ENCODE measurements at regions not wholly inside any gene's neighbourhood (a gene's known extent, or its start where the extent isn't known, plus 50 kb on each side); places are given as distances from the start of the nearest gene placed in this dataset.

DNA sequence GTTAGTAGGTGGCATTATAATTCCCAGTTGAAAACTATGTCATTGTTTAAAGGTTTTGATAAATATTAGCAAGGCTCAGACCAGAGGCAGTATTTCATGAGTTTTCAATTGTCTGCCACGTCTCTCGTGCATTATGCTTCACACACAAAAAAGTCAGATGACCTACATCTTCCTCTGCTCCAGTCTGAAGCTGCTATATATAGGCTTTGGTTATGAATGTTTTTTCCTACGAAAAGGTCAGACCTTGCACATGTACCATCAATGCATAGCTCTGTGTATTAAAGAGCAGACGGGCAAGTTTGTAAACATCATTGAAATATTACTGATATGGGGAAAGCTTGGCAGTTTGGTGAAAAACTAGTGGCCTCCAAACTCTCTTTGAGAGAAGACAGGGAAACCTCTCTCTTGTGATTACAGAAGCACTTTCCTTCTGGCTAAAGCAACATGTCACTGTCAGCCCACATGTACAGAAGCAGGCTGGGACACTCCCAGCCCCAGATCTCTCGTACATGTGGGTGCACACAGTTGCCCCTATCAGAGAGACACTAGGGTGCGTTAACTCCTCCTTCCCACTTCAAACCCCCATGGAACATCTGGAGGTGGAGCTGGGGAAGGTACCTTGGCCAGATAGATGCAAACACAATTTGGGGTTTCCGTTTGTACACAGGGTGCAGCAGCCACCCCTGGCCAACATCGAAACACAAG, 184.0 kb upstream of the BCL6 start:
- DNase-seq, result no peak

- no peak for DNase-seq
Observed at GRCh38 chr3:187930021-187930420, 184.8 kb upstream of the BCL6 start.

- no peak for DNase-seq
Observed at GRCh38 chr3:187931101-187931500, 185.8 kb upstream of the BCL6 start.

GRCh38 chr3:187931770-187932278, 186.6 kb upstream of the BCL6 start:
- DNase-seq, result no peak

DNA sequence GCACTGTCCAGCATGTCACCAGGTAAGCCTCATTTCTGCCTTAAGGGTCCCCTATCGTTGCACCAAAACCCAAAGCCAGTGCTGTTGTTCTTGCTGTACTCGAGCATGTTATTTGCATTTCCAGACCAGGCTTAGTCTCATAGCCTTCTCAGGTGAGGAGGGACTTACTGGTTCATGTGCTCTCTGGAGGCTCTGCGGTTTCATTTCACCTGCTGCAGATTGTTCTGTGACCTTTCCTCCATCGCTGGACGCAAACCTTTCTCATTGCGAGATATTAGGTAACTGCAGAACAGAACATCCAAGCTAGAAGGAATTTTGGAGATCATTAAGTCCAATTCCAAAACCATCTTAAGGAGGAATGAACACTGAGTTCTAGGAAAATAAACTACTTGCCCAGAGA, 187.3 kb upstream of the BCL6 start:
- no peak for DNase-seq

DNA sequence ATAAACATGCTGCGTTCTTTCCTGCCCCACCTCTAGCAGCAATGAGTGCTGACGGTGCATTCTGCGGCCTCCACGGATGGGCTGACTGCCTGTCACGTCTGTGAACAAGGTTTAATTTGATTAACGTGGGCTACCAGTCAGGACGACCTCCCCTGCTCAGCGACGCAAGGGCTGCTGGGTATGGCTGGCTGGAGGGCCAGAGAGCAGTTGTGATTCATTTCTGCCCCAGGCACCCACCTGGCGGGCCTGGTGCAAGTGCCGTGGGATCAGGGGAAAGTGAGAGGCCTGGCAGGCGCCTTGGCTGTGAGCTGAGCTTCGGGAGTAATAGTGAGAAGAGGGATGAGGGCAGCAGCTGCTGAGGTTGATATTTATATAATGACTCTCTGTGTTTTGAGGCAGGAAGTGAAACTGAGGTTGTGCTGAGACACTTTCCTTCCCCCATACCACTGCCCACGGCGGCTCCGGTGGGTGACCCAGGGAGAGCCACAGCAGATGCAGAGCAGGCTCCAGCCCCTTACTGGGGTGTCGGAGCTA, 190.4 kb upstream of the BCL6 start:
- DNase-seq, result no peak

GRCh38 chr3:187936676-187937075, 191.4 kb upstream of the BCL6 start:
- DNase-seq, result no peak

- DNase-seq, result no peak
Observed at GRCh38 chr3:187939891-187940290, 194.6 kb upstream of the BCL6 start.

DNA sequence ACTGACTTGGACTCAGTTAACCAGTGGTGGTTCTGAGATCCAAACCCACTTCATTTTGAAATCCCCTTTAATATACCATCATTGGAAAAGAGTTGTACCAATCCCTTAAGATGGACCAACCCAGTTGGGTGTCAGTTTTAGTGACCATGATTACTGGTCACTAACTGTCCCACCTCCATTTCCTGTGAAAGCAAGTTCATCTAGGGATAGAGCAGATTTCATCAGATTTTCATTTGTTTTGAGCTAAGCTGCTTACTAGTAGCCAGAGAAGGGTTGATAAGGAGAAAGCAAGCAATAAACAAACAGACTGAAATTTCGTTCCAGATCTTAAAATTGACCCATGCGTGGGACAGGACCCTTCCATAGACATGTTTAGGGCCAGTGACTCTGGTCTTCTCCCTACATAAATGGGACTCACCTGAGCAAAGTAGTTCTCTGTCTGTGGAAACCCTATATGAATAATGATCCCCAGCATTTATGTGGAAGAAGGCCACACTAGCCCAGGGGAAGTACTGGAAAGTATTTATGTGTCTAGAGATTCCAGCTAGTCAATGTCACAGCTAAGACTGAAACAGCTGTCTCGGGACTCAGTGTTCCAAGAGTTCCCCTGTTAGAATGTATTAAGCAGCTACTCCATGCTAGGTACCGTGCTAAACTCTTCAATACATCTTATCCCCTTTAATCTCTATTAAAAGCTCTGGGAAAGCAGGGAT, 196.0 kb upstream of the BCL6 start:
- DNase-seq, result no peak

- DNase-seq, result no peak
Observed at GRCh38 chr3:187941848-187942194, 196.6 kb upstream of the BCL6 start.

- DNase-seq, result no peak
Observed at GRCh38 chr3:187942658-187943241, 197.5 kb upstream of the BCL6 start.

GRCh38 chr3:187943677-187944389, 198.6 kb upstream of the BCL6 start:
- no peak for DNase-seq

DNA sequence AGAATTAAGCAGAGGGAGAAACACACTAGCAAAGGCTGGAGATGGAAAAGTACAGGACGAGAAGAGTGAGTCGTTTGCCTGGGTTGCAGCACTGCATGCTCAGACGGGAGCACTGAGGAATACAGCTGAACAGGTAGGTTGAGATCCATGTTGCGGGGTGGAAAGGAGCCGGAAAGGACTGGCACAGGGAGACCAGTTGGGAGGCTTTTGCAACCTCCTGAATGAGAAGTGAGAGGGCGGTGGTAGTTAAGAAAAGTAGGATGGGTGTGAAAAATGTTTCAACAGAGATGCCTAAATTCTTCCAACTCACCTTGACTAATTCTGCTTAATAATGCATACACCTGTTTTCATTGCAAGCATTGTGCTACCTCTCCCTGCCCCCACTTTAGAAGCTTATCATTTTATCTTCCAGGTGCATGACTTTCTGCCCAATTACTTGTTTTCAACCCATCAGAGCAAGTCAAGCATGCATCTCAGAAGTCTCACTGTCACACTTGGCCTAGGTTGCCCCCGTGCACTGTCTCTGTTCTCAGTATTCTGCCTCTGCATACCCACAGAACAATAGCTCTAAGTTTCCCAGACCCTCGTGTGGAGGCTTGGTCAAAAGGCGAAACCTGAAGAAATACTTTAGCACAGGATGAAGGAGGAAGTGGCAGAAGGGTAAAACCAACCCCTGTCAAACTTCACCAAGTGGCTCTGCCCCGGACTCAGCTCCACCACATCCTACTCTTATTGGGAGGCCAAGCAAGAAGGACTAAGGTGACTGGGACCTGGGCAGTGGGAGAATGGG, 199.3 kb upstream of the BCL6 start:
- no peak for DNase-seq

DNA sequence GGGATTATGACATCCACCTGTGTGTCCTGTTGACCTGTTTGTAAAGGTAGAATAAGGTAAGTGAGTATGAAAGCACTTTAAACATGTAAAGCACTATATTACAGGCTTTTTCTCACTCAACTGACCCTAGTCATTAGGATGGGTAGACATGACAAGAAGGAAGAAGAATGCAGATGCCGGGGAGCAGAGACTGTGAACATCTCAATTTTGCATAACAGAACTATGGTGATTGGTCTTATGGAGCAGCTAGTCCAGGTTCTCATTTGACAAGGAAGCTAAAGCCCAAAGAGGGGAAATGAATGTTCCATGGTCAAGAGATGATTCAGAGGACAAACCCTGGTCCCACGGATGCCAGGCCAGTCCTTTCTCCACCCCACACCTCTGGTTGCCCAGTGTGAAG, 200.1 kb upstream of the BCL6 start:
- no peak for DNase-seq

DNA sequence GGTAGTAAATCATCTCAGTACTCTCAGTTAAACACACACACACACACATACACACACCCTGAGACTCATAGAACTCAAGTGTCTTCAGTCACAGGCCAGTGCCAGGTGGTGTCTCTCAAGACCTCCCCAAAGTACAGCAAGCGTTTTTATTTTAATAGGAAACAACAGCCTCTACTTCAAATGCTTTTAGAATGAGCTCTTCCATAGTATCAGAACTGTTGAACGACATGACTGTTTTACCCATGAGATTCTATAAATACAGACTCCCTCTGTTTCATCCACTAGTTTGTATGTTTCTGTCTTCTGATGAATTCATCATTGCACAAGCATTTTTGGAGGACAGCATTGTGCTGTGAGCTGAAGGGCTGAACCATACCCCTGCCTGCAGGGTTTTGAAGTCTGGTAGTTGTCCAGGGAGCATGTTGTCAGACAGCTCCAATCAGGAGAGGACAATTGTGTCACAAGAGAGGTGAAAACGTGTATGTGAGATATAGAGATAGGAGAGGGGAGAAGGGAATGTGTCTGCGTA, 201.0 kb upstream of the BCL6 start:
- DNase-seq, result peak in 1 of 3 donors; percentile 49

DNA sequence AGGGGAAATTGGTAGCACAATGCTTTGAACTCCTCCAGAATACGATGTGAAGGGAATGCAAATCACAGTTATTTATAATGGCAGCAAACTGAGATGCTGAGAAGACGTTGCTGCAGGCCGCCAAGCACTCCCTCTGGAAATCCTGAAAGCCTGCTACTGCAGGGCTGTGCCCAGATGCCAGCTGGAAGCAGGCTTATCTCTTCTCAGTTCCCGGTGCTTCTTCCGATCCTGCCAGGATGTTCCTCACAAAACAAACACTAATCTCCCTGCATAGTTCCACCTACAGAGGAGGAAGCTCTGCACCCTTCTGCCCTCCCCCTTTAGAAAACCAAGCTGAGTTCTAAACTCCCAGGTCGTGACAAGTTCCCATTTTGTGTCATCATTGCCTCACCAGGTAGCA, 201.7 kb upstream of the BCL6 start:
- DNase-seq, result no peak

- no peak for DNase-seq
Observed at GRCh38 chr3:187947927-187948682, 202.8 kb upstream of the BCL6 start.

DNA sequence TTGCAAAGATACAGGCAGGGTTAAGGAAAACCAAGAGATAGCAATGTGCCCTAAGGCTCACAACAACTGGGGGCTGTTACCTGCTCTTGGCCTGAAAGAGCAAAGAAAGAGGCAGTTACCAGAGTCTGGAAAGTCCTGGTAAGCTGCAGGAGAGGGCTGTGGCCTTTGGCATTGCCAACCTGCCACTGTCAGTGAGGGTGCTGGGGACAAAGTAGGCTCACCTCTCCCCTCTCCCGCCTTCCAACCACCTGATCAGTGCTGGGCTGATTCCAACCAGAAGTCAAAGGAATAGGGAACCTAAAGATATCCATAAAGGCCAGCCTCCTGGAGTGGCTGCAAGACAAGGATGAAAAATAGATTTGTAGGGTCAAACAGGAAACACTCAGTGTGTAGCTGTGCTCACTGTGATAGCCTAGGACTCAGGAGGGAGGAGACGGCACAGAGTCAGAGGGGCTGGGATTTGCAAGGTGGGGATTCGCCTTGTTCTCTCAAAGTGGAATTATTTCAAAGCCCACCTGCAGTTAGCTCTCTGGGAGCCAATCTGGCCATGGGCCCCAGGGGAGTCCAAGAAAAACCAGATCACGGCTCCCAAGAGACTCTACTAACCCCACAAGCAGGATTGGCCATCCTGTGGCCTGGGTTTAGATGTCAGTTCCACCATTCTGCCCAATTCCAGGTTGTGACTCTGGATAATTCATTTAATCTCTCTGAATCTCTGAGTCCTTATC, 204.0 kb upstream of the BCL6 start:
- DNase-seq, result no peak

- no peak for DNase-seq
Observed at GRCh38 chr3:187950671-187951070, 203.3 kb upstream of the LPP start.
